MM.1S (cell line): ENCODE measurements at regions not wholly inside any gene's neighbourhood (a gene's known extent, or its start where the extent isn't known, plus 50 kb on each side); places are given as distances from the start of the nearest gene placed in this dataset.

Source experiments
- DNase-seq: peaks from one replicate; pipeline ENCODE4 v3.0.0-alpha.2; 2015
- H2AFZ ChIP-seq: fragments of 300-600 bp; sonication (generic); 2 replicates; pipeline ENCODE4 v1.6.0; 2016; ENCODE audit warnings: antibody characterized with exemption, low read length
- H3F3A ChIP-seq: fragments of 300-600 bp; sonication (generic); 2 replicates; pipeline ENCODE4 v1.6.1; 2016; ENCODE audit warnings: mild to moderate bottlenecking, antibody characterized with exemption, low read length, moderate library complexity, mixed read lengths; ENCODE audit not compliant: insufficient read depth
- H3K27ac ChIP-seq: fragments of 300-600 bp; sonication (generic); 2 replicates; pipeline ENCODE4 v1.5.1; 2016; ENCODE audit warnings: mild to moderate bottlenecking, low read length
- H3K27me3 ChIP-seq: fragments of 300-600 bp; sonication (generic); replicated peaks from 2 replicates; pipeline ENCODE4 v1.6.0; 2016; ENCODE audit warnings: low read length; ENCODE audit not compliant: insufficient read depth
- H3K36me3 ChIP-seq: fragments of 300-600 bp; sonication (generic); replicated peaks from 2 replicates; pipeline ENCODE4 v1.6.1; 2016; ENCODE audit warnings: mild to moderate bottlenecking, low read length, mixed read lengths; ENCODE audit not compliant: insufficient read depth
- H3K4me1 ChIP-seq: fragments of 300-600 bp; sonication (generic); 2 replicates; pipeline ENCODE4 v1.6.1; 2016; ENCODE audit warnings: low read length, mixed read lengths
- H3K4me2 ChIP-seq: fragments of 300-600 bp; sonication (generic); 2 replicates; pipeline ENCODE4 v1.6.0; 2016; ENCODE audit warnings: low read depth, low read length
- H3K4me3 ChIP-seq: fragments of 300-600 bp; sonication (generic); 2 replicates; pipeline ENCODE4 v1.5.1; 2016; ENCODE audit warnings: low read length, mixed read lengths
- H3K79me2 ChIP-seq: fragments of 300-600 bp; sonication (generic); 2 replicates; pipeline ENCODE4 v1.6.1; 2016; ENCODE audit warnings: mixed run types, low read length, mixed read lengths
- H3K9ac ChIP-seq: fragments of 300-600 bp; sonication (generic); 2 replicates; pipeline ENCODE4 v1.6.1; 2016; ENCODE audit warnings: low read length, mixed read lengths
- H3K9me2 ChIP-seq: fragments of 300-600 bp; sonication (generic); replicated peaks from 2 replicates; pipeline ENCODE4 v1.6.1; 2016; ENCODE audit warnings: mild to moderate bottlenecking, low read length, mixed read lengths; ENCODE audit not compliant: insufficient read depth
- H3K9me3 ChIP-seq: fragments of 300-600 bp; sonication (generic); replicated peaks from 2 replicates; pipeline ENCODE4 v1.6.1; 2016; ENCODE audit warnings: mild to moderate bottlenecking, low read length, mixed read lengths; ENCODE audit not compliant: insufficient read depth
- H4K20me1 ChIP-seq: fragments of 300-600 bp; sonication (generic); 2 replicates; pipeline ENCODE4 v1.6.1; 2016; ENCODE audit warnings: mild to moderate bottlenecking, low read length, moderate library complexity, mixed read lengths; ENCODE audit not compliant: insufficient read depth
- EZH2 ChIP-seq: fragments of 300-600 bp; sonication (generic); optimal IDR thresholded peaks from 2 replicates; pipeline ENCODE3; 2017; ENCODE audit warnings: low read depth, mild to moderate bottlenecking, antibody characterized with exemption, low read length, mixed read lengths
- EZH2phosphoT487 ChIP-seq: fragments of 300-600 bp; sonication (generic); IDR thresholded peaks from 2 replicates; pipeline ENCODE4 v1.6.1; 2018; ENCODE audit warnings: antibody characterized with exemption, low read length
- TF ChIP-seq, protein P1 (sequence below): fragments of 300-600 bp; sonication (generic); IDR thresholded peaks from 2 replicates; pipeline ENCODE4 v1.5.1; 2016; ENCODE audit warnings: antibody characterized with exemption, low read length, mixed read lengths

- H3K9ac ChIP-seq: no peak overlapping the region
- no peaks in the 10 kb centered on the region for H3K9me2 ChIP-seq
- TF ChIP-seq EZH2: no peak
- H3K27ac ChIP-seq: no peak overlapping the region
- no peaks in the 10 kb centered on the region for H3K4me1 ChIP-seq
- H4K20me1 ChIP-seq: no peaks in the 10 kb centered on the region
- no peaks in the 10 kb centered on the region for H3K79me2 ChIP-seq
- no peaks in the 10 kb centered on the region for H3K9me3 ChIP-seq
- no peaks in the 10 kb centered on the region for H3K36me3 ChIP-seq
- H3K4me3 ChIP-seq: no peak overlapping the region
- no peaks in the 10 kb centered on the region for H3K27me3 ChIP-seq
- DNase-seq: no peak
- H3K4me2 ChIP-seq: no peak overlapping the region
- H3F3A ChIP-seq: no peaks in the 10 kb centered on the region
- no peak overlapping the region for H2AFZ ChIP-seq
Observed at GRCh38 chr13:79660361-79660760, 179.4 kb downstream of the NDFIP2 start.

- H4K20me1 ChIP-seq: no peaks in the 10 kb centered on the region
- no peaks in the 10 kb centered on the region for H3K9me3 ChIP-seq
- no peaks in the 10 kb centered on the region for H3F3A ChIP-seq
- H3K4me2 ChIP-seq: no peak overlapping the region
- no peaks in the 10 kb centered on the region for H3K79me2 ChIP-seq
- H3K9me2 ChIP-seq: no peaks in the 10 kb centered on the region
- H3K36me3 ChIP-seq: no peaks in the 10 kb centered on the region
- H3K4me1 ChIP-seq: no peaks in the 10 kb centered on the region
- DNase-seq: no peak
- H3K4me3 ChIP-seq: no peak overlapping the region
- H3K27ac ChIP-seq: no peak overlapping the region
- H3K9ac ChIP-seq: no peak overlapping the region
- TF ChIP-seq EZH2: no peak
- TF ChIP-seq, protein P1, sequence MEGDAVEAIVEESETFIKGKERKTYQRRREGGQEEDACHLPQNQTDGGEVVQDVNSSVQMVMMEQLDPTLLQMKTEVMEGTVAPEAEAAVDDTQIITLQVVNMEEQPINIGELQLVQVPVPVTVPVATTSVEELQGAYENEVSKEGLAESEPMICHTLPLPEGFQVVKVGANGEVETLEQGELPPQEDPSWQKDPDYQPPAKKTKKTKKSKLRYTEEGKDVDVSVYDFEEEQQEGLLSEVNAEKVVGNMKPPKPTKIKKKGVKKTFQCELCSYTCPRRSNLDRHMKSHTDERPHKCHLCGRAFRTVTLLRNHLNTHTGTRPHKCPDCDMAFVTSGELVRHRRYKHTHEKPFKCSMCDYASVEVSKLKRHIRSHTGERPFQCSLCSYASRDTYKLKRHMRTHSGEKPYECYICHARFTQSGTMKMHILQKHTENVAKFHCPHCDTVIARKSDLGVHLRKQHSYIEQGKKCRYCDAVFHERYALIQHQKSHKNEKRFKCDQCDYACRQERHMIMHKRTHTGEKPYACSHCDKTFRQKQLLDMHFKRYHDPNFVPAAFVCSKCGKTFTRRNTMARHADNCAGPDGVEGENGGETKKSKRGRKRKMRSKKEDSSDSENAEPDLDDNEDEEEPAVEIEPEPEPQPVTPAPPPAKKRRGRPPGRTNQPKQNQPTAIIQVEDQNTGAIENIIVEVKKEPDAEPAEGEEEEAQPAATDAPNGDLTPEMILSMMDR: no peak
- no peaks in the 10 kb centered on the region for H3K27me3 ChIP-seq
- H2AFZ ChIP-seq: no peak overlapping the region
Observed at GRCh38 chr13:79659121-79659521, 178.2 kb downstream of the NDFIP2 start.

DNA sequence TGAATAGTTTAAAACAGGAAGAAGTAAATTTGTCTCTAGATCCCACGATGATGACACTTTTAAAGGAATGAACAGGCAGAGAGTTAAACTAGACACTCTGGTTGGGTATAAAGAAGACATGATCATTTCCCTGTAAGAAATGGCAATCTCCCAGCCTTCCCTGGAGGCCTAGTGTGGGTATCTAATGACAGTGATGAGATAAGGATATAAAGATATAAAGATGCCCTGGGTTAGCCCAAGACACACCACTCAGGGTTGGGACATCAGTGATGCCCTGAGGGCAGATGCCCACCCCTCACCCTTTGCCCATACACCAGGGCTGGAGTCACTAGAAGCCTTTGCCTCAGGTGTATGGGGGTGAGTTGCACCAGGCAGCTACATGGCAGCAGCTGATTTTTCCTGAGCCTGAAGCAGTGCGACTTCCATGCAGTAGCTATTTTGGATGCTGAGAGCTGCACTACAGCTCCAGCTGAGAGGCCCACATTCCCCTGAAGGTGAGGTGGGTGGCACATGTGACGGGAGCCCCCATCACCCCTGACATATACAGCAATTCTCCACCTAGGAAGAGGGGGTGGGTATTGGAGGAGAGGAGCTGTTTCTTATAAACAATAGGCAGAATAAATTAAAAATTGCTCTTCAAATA is 177.5 kb downstream of the NDFIP2 start:
- no peak for TF ChIP-seq EZH2phosphoT487
- TF ChIP-seq, protein P1: no peak
- TF ChIP-seq EZH2: no peak
- DNase-seq: no peak
- H3K9ac ChIP-seq: no peak overlapping the region
- no peaks in the 10 kb centered on the region for H3K9me2 ChIP-seq
- H3K27me3 ChIP-seq: no peaks in the 10 kb centered on the region
- H2AFZ ChIP-seq: no peak overlapping the region
- H3K4me2 ChIP-seq: no peak overlapping the region
- H3K36me3 ChIP-seq: no peaks in the 10 kb centered on the region
- H3K27ac ChIP-seq: no peak overlapping the region
- H3K4me1 ChIP-seq: no peaks in the 10 kb centered on the region
- H3K79me2 ChIP-seq: no peaks in the 10 kb centered on the region
- no peaks in the 10 kb centered on the region for H3F3A ChIP-seq
- no peaks in the 10 kb centered on the region for H3K9me3 ChIP-seq
- no peak overlapping the region for H3K4me3 ChIP-seq
- no peaks in the 10 kb centered on the region for H4K20me1 ChIP-seq

DNA sequence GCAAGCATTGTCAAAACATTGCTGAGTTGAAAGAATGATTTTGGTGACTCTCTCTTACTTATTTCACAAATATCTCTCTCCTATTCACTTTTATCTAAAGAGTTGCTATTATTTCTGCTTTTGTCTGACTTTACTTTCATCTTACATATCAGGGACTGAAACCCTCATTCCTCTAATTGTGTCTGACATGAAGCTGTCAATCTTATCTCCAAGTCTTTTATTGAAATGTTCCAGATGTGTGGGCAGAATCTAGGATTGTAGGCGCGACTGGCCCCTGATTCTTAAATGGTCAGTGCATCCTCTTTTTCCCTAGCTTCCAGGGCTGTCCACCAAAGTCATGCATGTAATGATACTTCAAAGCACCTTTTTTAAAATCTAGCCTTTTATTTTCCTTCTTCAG is 174.6 kb downstream of the NDFIP2 start:
- H3K9ac ChIP-seq: no peak overlapping the region
- H3K9me3 ChIP-seq: no peaks in the 10 kb centered on the region
- H3K79me2 ChIP-seq: no peaks in the 10 kb centered on the region
- H3F3A ChIP-seq: no peaks in the 10 kb centered on the region
- TF ChIP-seq, protein P1: no peak
- TF ChIP-seq EZH2phosphoT487: no peak
- no peak for TF ChIP-seq EZH2
- H3K4me3 ChIP-seq: no peak overlapping the region
- no peak overlapping the region for H3K4me2 ChIP-seq
- H3K9me2 ChIP-seq: no peaks in the 10 kb centered on the region
- H3K36me3 ChIP-seq: no peaks in the 10 kb centered on the region
- no peak overlapping the region for H2AFZ ChIP-seq
- no peaks in the 10 kb centered on the region for H3K27me3 ChIP-seq
- no peak for DNase-seq
- no peaks in the 10 kb centered on the region for H4K20me1 ChIP-seq
- H3K27ac ChIP-seq: no peak overlapping the region
- H3K4me1 ChIP-seq: no peaks in the 10 kb centered on the region
